ENCODE measurements at regions not wholly inside any gene's neighbourhood (a gene's known extent, or its start where the extent isn't known, plus 50 kb on each side); places are given as distances from the start of the nearest gene placed in this dataset.
A peak's percentile ranks its signal among the peaks of the same experiment; 100 is the strongest.

DNA sequence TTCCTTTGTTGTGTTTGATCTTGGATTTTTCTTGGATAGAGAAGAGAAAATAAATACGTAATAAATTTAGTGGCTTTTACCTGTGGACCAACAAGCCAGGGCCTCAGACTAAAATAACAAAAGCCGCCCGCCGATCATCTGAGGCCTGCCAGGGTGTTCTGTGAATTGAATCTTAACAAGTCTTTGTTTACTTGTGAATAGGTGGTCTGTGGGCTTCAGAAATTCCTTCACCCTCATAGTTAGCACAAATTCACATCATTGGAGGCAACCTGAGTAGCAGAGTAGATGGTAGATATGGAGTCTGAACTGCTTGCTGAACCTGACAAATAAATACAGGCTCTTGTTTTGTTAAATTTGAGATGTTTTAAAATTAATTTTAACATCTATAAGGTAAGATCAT is 176.3 kb upstream of the MTNR1B start:
- peak; percentile 48 for DNase-seq (ENCODE audit: low spot score)

DNA sequence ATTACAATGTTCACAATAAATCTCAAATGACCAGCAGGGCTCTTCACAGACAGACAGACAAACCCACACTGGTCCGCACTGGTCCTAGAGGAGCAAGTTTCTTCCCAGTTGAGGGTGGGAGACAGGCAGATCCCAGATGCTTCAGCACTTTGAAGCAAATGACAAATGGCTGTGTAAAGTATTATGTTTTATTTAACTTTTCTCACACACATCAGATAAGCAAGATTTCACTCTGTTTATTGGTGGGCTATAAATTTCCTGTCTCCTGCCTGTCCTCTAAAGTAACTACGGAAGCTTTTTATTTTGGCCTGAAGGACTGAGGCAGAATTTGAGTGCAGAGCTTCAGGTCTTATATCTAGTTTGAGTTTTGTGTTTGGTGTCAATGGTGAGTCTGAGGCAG is 174.7 kb upstream of the MTNR1B start:
- no peak for DNase-seq (ENCODE audit: low spot score)

DNA sequence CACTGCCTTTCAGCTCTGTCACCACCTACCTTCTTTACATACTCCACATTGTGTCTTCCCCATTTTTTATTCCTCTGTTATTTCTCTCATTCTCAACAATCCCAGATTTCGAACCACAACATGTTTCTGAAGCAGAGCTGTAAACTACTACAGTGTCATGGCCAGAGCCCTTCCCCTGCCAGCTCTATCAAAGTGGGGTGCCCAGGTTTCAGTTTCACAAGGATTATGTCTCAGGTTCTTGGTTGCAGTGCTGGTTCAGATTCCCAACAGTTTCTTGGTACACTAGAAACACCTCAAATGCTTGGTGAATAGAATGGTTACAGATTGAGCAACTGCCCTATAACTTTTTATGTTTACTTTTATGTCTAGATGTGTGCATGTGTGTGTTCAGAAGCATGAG is 172.7 kb upstream of the MTNR1B start:
- DNase-seq (ENCODE audit: low spot score), result no peak

DNA sequence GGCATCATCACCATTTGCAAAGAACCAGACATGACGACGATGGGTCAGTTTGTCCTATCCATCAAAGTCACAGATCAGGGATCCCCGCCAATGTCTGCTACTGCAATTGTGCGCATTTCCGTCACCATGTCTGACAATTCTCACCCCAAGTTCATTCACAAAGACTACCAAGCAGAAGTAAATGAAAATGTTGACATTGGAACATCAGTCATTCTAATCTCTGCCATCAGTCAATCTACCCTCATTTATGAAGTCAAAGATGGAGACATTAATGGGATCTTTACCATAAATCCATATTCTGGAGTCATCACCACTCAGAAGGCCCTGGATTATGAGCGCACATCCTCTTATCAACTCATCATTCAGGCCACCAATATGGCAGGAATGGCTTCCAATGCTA is 171.6 kb upstream of the MTNR1B start:
- no peak for DNase-seq (ENCODE audit: low spot score)

DNA sequence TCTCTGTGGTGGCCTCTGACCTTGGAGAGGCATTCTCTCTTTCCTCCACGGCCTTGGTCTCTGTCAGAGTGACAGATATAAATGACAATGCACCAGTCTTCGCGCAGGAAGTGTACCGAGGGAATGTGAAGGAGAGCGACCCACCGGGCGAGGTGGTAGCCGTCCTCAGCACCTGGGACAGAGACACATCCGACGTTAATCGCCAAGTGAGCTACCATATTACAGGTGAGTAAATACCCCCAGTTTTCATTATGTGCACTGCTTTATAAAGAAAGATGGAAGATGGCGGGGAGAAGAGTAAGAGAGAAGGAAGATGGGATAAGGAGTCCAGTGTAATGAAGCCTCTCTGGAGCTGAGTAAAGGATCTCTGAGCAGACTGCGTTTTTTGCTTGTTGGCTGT is 167.8 kb upstream of the MTNR1B start:
- peak; percentile 15 for DNase-seq (ENCODE audit: low spot score)

DNA sequence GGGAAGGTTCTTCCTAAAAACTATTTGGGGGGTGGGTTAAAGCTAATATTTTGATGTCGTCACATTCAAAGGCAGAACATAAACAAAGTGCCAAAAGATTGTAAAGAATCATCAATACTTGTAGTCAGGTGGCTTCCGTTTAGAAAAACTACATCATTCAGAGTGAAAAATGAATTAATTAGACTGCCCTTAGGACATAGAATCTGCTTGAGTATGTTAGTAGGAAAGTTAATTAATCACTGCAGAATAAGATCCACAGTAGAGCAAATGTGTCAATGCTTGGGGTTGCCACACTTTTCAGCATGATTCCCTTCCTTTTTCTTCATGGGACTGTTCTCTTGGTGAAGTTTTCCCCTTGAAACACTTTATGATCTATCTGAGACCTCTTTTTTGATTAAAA is 166.8 kb upstream of the MTNR1B start:
- DNase-seq (ENCODE audit: low spot score), result no peak

DNA sequence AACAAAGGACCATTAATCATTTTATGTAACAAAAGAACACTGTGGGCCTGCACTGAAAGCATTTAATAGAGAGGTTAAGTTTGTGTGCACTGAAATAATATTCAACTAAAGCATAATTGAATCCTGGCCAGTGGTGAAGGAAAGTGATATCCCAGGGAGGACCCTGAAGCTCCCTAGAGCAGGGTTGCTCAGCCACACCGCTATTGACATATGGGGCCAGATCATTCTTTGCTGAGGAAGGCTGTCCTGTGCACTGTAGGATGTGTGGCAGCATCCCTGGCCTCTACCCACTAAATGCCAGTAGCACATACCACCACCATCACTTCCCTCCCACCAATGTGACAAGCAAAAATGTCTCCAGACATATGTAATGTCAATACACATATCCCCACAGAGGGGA is 166.1 kb upstream of the MTNR1B start:
- DNase-seq (ENCODE audit: low spot score), result no peak

DNA sequence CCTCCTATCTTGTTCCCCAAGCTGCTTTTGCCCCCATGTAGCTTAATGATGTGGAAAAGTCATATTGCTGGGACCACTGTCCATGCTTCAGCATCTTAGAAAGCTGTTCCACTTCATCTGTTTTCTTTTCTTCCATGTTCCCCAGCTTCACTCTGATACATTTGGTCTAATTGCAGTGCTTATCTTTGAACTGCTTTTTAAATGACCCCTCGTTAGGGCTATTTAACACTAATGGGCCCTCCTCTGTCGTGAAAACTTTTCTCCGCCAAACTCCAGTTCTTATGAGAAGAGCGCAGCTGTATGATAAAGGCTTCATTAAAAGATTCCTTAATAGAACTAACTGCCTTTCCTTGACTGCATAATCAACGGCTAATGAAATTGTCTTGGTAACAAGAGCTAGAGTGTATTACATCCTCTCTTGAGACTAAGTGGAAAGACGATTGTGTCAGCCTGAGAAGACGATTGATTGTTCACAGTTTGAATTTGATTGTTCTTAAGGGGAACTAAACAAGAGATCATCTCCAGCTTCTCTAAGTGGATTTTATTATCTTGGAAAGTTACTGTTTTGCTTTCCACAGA is 165.0 kb upstream of the MTNR1B start:
- no peak for DNase-seq (ENCODE audit: low spot score)

DNA sequence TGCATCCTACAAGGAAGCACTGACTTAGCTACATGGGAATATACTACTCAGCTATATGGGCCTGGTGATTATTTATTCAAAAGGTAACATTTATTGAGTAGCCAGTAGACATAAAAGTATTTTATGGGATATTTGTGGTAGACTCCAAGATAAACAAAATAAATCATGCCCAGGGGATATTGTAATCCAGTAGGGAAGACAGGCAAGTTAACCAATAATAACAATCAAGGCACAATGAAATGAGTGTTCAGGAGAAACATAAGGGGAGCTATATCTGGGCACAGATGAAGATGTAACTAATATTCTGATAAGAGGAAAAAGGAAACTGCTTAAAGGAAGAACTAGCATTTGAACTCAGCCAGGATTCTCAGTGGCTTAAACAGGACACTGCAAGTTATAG is 161.4 kb upstream of the MTNR1B start:
- no peak for DNase-seq (ENCODE audit: low spot score)

DNA sequence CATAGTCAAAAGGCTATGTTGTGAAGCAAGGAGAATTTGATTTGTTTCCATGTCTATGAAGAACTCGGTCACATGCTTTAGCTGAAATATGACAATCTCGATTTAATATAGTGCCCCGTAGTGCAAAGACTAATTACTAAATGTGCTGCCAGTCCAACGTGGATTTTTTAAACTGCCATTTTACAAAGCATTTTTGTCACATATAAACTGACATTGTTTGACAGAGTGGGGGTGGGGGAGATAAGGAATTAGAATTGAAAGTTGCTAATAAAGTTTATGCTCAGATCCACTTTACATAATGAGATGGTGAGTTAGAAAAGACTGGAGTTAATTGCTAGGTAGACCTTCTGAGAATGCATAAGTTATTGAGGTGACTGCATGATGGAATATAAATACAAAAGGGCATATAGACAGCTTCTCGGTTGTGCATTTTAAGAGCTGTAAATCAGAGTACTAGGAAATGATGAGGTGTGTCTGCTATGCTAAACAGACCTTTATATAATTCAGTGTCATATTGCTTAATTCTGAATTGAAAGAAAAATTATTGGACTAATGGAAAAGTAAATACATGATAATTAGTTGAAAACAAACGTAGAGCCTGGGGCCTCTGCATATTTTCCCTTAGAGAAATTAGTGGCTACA is 158.9 kb upstream of the MTNR1B start:
- no peak for DNase-seq (ENCODE audit: low spot score)

DNA sequence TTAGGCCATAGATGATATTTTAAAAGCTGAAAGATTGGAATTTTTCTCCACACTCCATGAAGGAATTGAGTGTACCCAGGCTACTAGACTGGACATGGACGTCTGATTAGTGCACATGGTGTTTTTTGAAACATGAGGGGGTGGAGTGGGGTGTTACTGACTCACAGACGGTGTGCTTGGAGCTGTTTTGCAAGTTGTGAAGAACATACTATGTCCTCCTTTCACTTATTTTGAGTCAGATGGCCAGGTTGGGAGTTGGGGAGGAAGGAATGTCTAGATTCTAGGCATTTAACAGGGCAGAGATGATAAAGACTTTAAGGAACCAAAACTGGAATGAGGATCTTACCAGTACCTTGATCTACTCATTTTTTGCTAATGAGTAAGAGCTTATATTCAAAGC is 158.1 kb upstream of the MTNR1B start:
- DNase-seq (ENCODE audit: low spot score), result no peak

DNA sequence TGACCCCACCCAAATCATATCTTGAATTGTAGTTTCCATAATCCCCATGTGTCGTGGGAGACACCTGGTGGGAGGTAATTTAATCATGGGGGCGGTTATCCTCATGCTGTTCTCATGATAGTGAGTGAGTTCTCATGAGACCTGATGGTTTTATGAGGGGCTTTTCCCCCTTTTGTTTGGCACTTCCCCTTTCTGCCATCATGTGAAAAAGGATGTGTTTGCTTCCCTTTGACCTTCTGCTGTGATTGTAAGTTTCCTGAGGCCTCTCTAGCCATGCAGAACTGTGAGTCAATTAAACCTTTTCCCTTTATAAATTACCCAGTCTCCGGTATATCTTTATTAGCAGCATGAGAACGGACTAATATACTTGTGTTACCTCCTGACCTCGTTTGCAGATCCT is 156.6 kb upstream of the MTNR1B start:
- no peak for DNase-seq (ENCODE audit: low spot score)

DNA sequence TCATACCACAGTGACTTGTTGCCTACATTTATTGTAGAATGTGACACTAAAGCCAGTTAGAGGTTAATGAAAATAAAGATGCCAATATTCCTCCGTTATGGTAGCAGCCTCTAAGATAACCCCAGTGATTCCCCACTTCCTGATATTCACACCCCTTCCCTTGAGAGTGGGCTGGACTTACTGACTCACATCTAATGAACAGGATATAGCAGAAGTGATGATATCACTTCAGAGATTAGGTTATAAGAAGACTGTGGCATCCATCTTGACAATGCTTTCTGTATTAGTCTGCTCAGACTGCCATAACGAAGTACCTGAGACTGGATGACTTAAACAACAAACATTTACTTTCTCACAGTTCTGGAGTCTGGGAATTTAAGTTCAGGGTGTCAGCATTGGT is 149.6 kb upstream of the MTNR1B start:
- DNase-seq (ENCODE audit: low spot score), result no peak

DNA sequence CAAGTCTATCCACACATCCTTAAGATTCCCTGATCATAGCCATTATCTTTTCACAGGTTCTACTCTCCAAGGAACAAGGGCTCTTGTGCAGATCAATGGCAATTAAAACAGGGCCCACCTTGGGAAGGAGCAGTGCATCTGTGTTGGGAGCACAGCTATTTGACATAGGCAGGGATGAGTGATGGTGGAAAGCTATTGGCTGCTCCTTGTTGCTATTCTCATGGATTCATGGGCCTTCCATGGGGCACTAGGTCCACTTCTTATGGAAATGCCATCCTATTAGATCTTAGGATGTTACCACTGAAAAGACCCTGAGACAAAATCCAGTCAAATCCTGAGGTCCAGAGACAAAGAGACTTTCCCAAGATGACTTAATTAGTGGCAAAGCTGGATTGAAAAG is 148.6 kb upstream of the MTNR1B start:
- DNase-seq (ENCODE audit: low spot score), result peak; percentile 16

DNA sequence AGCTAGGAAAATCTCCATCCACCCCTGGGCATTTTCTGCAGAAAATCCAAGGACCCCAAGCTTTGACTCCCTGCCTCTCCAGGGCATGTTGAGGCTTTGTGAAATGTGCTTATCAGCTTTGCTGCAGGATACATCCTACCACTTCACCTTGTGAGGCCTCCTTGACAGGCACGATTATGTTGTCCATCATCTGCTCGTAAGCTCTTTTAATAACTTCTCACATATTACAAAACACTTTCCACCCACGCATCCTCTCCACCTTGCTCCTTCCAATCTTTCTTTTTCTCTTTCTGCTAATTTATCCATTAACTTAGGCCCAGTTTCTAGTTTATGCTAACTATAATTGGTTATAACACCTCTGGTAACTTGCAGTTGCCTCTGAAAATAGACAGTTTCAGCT is 147.0 kb upstream of the MTNR1B start:
- no peak for DNase-seq (ENCODE audit: low spot score)

DNA sequence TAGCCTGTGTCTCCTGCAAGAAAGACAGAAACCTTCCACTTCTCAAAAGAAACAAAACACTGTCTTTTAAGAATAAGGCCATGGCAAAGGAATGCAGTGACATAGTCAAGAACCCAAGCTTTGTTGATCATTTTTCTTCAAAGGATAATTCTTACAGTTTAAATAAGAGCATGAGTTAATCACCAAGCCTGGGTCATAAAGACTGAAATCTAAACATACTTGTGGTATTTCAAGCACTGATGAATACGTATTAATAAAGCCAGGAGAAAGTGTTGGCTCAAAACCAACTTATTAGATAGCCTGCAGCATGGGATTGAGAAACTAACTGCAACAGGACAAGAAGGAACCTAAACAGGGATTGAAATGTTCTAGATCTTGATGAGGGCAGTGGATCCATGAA is 143.3 kb upstream of the MTNR1B start:
- DNase-seq (ENCODE audit: low spot score), result no peak

DNA sequence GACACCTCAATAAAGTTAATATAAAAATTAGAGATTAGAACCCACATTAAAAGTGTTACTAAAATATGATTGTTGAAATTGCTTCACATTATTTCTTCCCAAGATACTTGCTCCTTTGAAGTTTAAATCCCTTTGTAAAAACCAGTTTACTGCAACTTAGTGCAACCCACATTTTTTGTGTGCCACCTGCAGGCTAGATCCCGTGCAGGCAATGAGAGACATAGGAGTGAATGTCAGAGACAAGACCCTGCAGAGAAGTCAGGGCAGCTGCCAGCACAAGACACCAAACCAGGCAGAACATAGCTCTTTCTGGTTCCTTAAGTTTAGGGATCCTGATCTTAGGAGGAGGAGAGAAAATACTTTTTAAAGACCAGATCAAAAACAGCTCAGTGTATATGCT is 142.8 kb upstream of the MTNR1B start:
- DNase-seq (ENCODE audit: low spot score), result peak; percentile 29

DNA sequence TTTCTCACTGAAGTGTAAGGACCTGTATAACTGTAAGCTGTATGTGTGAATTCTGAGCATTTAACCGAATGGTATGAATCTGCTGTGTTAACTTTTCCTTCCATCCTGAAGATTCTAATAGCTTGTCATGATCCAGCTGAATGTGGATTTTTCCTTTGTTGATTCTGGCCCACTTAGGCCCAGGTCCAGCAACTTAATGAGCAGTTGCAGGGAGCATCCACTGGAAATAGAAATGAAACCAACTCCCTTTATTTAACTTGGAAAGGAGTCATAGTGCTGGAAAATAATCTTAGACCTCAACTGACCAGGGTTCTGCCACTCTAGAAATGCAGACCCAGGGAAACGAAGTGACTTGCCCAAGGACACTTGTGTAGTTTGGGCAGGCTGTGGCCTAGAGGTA is 142.3 kb upstream of the MTNR1B start:
- no peak for DNase-seq (ENCODE audit: low spot score)

DNA sequence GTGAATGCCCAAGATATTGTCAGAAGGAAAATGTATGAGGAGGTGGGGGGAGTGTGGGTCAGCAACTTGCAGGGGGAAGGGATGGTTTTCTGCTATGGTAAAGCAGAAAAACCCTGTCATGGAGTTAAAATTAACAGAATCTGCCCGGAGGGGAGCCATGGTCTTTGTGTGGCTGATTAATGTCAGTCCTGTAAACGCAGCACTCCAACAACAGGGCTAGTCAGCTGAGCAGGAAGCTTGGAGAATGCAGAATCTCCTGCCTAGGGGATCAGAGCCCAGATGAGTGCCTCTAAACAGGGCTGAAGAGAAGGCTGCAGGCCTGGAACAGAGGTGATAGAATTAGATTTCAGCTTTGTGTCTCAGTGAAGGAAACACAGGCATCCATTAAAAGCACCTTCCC is 140.9 kb upstream of the MTNR1B start:
- DNase-seq (ENCODE audit: low spot score), result peak; percentile 25

DNA sequence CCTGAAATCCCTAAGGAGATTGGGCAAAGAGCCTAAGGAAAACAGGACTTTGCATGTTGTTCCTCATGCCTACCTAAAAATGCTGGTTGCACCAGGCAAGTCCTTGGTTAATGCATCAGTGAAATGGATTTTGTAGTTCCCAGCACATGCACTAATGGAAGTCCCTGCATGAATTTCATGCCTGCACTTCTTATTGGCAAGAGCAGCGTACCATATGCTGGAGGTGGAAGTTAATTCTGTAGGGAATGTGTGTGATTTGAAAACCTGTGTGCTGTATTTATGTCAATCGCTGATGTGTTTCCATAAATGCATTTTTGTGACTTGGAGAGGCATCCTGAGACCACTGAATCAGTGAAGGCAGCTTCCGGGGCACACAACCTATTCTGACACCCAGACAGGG is 140.3 kb upstream of the MTNR1B start:
- no peak for DNase-seq (ENCODE audit: low spot score)

DNA sequence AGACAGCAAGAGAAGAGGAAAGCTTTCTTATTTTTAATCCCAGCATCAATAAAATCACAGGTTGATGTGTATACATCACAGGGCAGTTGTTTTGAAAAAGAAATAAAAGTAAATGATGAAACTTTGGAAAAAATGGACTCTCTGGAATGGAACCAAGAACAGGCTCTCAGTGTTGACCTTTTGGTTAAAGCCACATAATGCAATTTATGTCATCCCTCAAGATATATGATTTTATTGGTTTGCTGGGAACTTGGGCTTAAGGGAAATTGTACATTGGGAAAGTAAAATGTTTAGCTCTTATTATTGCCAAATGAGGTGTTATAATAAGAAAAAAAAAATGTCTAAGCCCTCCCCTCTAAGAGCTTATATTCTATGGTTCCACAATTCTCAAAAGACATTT is 139.8 kb upstream of the MTNR1B start:
- no peak for DNase-seq (ENCODE audit: low spot score)

DNA sequence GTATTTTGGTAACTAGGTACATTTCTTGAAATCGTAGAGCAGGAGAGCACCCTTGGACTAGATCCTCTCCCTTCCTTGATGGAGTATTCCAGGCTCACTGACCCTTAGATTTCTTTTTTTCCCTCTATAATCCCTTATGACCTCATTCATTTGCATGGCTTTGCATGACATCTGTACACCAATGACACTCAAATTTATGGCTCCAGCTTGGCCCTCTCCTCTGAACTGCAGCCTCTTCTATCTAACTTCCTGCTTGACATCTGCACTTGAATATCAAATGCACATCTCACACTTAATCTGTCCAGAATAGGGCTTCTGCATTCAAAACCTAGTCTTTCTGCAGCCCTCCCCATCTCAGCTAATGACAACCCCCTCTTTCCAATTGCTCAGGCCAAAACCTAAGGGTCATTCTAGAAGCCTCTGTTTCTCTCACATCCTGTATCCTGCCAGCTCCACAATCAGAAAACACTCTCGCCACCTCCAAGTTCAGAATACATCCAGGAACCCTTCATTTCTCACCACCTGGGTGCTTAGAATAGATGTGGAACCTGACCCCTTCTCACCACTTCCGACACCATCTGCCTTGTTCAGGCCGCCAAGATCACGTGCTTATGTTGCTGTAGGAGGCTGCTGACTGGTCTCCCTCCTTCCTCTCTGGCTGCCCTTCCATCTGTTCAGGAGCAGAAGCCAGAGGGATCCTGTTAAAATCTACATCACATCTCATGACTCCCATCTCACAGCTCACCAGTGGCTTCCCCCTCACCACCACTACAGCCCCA is 138.9 kb upstream of the MTNR1B start:
- DNase-seq (ENCODE audit: low spot score), result no peak

DNA sequence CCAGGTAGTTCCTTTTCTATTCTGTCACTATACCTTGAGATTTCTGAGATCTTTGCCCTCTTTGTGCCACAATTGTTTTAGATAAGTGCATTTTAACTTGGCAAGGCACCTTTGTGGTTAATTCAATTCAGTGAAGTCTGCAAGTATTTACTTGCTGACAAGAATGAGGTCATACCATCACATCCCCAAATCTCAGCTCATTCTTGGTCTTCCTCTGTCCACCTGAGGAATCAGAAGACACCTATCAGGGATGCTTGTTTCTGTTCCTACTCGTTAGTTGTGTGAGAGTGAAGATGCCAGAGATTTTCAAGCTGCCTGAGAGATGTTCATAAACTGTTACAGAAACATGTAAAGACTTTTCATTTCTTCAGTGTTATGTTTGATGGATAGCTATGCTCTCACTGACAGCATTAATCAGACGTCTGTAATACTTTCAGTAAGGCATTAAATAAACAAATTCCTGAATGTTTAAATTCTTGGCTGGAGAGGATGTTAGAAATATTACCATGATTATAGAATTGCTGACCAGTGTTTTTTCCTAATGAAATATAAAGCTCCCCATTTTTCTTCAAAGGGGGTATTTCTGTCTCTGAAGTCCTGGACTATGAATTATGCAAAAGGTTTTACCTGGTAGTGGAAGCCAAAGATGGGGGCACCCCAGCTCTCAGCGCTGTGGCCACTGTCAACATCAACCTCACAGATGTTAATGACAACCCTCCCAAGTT is 135.0 kb upstream of the MTNR1B start:
- DNase-seq (ENCODE audit: low spot score), result no peak
